H1 (cell line): ENCODE measurements at regions not wholly inside any gene's neighbourhood (a gene's known extent, or its start where the extent isn't known, plus 50 kb on each side); places are given as distances from the start of the nearest gene placed in this dataset.
A peak's percentile ranks its signal among the peaks of the same experiment; 100 is the strongest.
"Not testable (repeated sequence)": the region's sequence is repeated elsewhere in the genome, so short reads cannot be mapped to it uniquely, and the experiment has no call there.

Source experiments
- CTCF ChIA-PET: fragments of 300-600 bp; sonication (Branson Sonifier 250); formaldehyde crosslinking; loops from one replicate; lab custom pipeline; 2021; ENCODE audit not compliant: partially characterized antibody; lab: Charles Lee
- POLR2A ChIA-PET: fragments of 300-600 bp; sonication (Branson Sonifier 250); formaldehyde crosslinking; loops from one replicate; lab custom pipeline; 2021; ENCODE audit warnings: inconsistent platforms; ENCODE audit not compliant: partially characterized antibody; lab: Charles Lee
- DNase-seq, 2 experiments: peaks; one replicate each; pipeline versions ENCODE4 v3.0.0 to v3.0.0-alpha.2; 2010 to 2022; ENCODE audit warnings: low spot score in 2 of 2, low read depth in 1 of 2, mixed read lengths in 1 of 2
- FAIRE-seq: peaks from 2 replicates; lab custom pipeline; 2011; peaks lifted over from hg19 to GRCh38; lab: Jason Lieb, UNC
- H2AFZ ChIP-seq: 2 replicates; pipeline ENCODE4 v1.8.1; 2012; ENCODE audit warnings: low read length, inconsistent platforms
- H2AK5ac ChIP-seq: 2 replicates; pipeline ENCODE4 v1.6.1; 2013; ENCODE audit warnings: low read depth, low read length
- H2BK120ac ChIP-seq: replicated peaks from 2 replicates; pipeline ENCODE3; 2013; ENCODE audit warnings: low read depth, low read length, inconsistent platforms
- H2BK12ac ChIP-seq: 2 replicates; pipeline ENCODE4 v1.6.1; 2013; ENCODE audit warnings: low read depth, low read length
- H2BK15ac ChIP-seq: 2 replicates; pipeline ENCODE4 v1.6.1; 2013; ENCODE audit warnings: low read length
- H2BK20ac ChIP-seq: 2 replicates; pipeline ENCODE4 v1.6.1; 2013; ENCODE audit warnings: low read length
- H2BK5ac ChIP-seq: 2 replicates; pipeline ENCODE4 v1.6.1; 2013; ENCODE audit warnings: low read depth, low read length
- H3K14ac ChIP-seq: 2 replicates; pipeline ENCODE4 v1.6.1; 2013; ENCODE audit warnings: inconsistent platforms; ENCODE audit not compliant: insufficient read length
- H3K18ac ChIP-seq: 2 replicates; pipeline ENCODE4 v1.6.1; 2013; ENCODE audit warnings: low read length; ENCODE audit errors: extremely low read depth
- H3K23ac ChIP-seq: 2 replicates; pipeline ENCODE4 v1.6.1; 2013; ENCODE audit warnings: inconsistent platforms; ENCODE audit not compliant: insufficient read length
- H3K23me2 ChIP-seq: 2 replicates; pipeline ENCODE4 v1.6.1; 2013; ENCODE audit warnings: low read depth, low read length
- H3K27ac ChIP-seq: 2 replicates; pipeline ENCODE4 v1.6.1; 2011; ENCODE audit warnings: low read depth, low read length, inconsistent platforms
- H3K27me3 ChIP-seq, 4 experiments: replicated peaks in 1 of 4; 1 replicate in 1 of 4; 2 replicates in 3 of 4; pipeline versions ENCODE4 v1.6.1 to v1.8.1; 2011 to 2013; ENCODE audit warnings: low read length in 3 of 4, mild to moderate bottlenecking in 3 of 4, inconsistent platforms in 2 of 4, mixed read lengths in 2 of 4, moderate library complexity in 1 of 4; ENCODE audit not compliant: control insufficient read depth in 3 of 4, insufficient read depth in 3 of 4; ENCODE audit errors: extremely low read depth in 1 of 4
- H3K36me3 ChIP-seq, 4 experiments: 2 replicates each; pipeline versions ENCODE4 v1.6.1 to v1.8.1; 2011 to 2013; ENCODE audit warnings: mild to moderate bottlenecking in 4 of 4, low read length in 3 of 4, moderate library complexity in 2 of 4, control low read depth in 1 of 4, inconsistent platforms in 1 of 4; ENCODE audit not compliant: insufficient read depth in 4 of 4, control insufficient read depth in 2 of 4
- H3K4ac ChIP-seq: replicated peaks from 2 replicates; pipeline ENCODE3; 2013; ENCODE audit warnings: low read length, low read depth, mixed read lengths, inconsistent platforms; ENCODE audit not compliant: insufficient read length
- H3K4me1 ChIP-seq, 4 experiments: replicated peaks in 1 of 4; 1 replicate in 1 of 4; 2 replicates in 3 of 4; pipeline versions ENCODE4 v1.6.1 to v1.8.1; 2011 to 2013; ENCODE audit warnings: low read length in 3 of 4, inconsistent platforms in 2 of 4, mixed read lengths in 1 of 4; ENCODE audit not compliant: insufficient read depth in 4 of 4, control insufficient read depth in 3 of 4
- H3K4me2 ChIP-seq, 2 experiments: 2 replicates each; pipeline versions ENCODE4 v1.6.1 to v1.8.1; 2011 to 2013; ENCODE audit warnings: low read depth in 2 of 2, low read length in 2 of 2, control low read depth in 1 of 2, inconsistent platforms in 1 of 2, mild to moderate bottlenecking in 1 of 2; ENCODE audit not compliant: insufficient read depth in 1 of 2
- H3K4me3 ChIP-seq, 4 experiments: fragments of 200-600, 300-600 bp in 1 of 4; sonication (generic), shearing (Covaris generic), sonication (Bioruptor Twin) in 1 of 4; 2 replicates each; pipeline versions ENCODE4 v1.5.1 to v1.8.1; 2011 to 2016; ENCODE audit warnings: low read length in 4 of 4, low read depth in 3 of 4, control low read depth in 2 of 4, inconsistent platforms in 2 of 4, mild to moderate bottlenecking in 2 of 4, mixed read lengths in 1 of 4, moderate library complexity in 1 of 4; ENCODE audit not compliant: insufficient read depth in 2 of 4; ENCODE audit errors: extremely low read depth in 1 of 4
- H3K56ac ChIP-seq: replicated peaks from 2 replicates; pipeline ENCODE3; 2013; ENCODE audit warnings: low read depth, mild to moderate bottlenecking, mixed read lengths, low read length, inconsistent platforms; ENCODE audit not compliant: insufficient read length
- H3K79me1 ChIP-seq: 2 replicates; pipeline ENCODE4 v1.6.1; 2013; ENCODE audit warnings: low read depth, low read length, control low read depth
- H3K79me2 ChIP-seq, 2 experiments: 2 replicates each; pipeline versions ENCODE4 v1.6.1 to v1.8.1; 2012 to 2013; ENCODE audit warnings: low read length in 2 of 2, mild to moderate bottlenecking in 2 of 2, inconsistent platforms in 1 of 2; ENCODE audit not compliant: insufficient read depth in 2 of 2, control insufficient read depth in 1 of 2
- H3K9ac ChIP-seq, 4 experiments: replicated peaks in 1 of 4; 1 replicate in 1 of 4; 2 replicates in 3 of 4; pipeline versions ENCODE4 v1.6.1 to v1.8.1; 2011 to 2013; ENCODE audit warnings: low read depth in 3 of 4, low read length in 3 of 4, control low read depth in 2 of 4, mild to moderate bottlenecking in 2 of 4, moderate library complexity in 2 of 4, inconsistent platforms in 1 of 4; ENCODE audit errors: extremely low read depth in 1 of 4
- H3K9me3 ChIP-seq, 2 experiments: 2 replicates each; pipeline versions ENCODE4 v1.6.1 to v1.8.1; 2012 to 2013; ENCODE audit warnings: mild to moderate bottlenecking in 2 of 2, moderate library complexity in 2 of 2, control low read depth in 1 of 2, inconsistent platforms in 1 of 2, low read depth in 1 of 2, low read length in 1 of 2, mixed read lengths in 1 of 2; ENCODE audit not compliant: insufficient read depth in 2 of 2
- H4K20me1 ChIP-seq, 2 experiments: replicated peaks in 1 of 2; 2 replicates each; pipeline versions ENCODE3 to v1.8.1; 2011 to 2013; ENCODE audit warnings: inconsistent platforms in 2 of 2, low read length in 2 of 2, mild to moderate bottlenecking in 1 of 2; ENCODE audit not compliant: insufficient read depth in 2 of 2, control insufficient read depth in 1 of 2
- H4K5ac ChIP-seq: 2 replicates; pipeline ENCODE4 v1.6.1; 2013; ENCODE audit warnings: low read length, low read depth, mixed read lengths, inconsistent platforms; ENCODE audit not compliant: insufficient read length
- H4K8ac ChIP-seq: 2 replicates; pipeline ENCODE4 v1.8.0; 2013; ENCODE audit warnings: mild to moderate bottlenecking, moderate library complexity, low read length, inconsistent platforms; ENCODE audit not compliant: insufficient read depth; ENCODE audit errors: extremely low read depth
- H4K91ac ChIP-seq: replicated peaks from 2 replicates; pipeline ENCODE3; 2013; ENCODE audit warnings: low read length, mixed read lengths, inconsistent platforms; ENCODE audit not compliant: insufficient read length
- RNF2 ChIP-seq: fragments of 200-900, 300-1000 bp; sonication (generic); IDR thresholded peaks from 2 replicates; pipeline ENCODE4 v1.7.1; 2016; ENCODE audit warnings: borderline replicate concordance, low read depth, mild to moderate bottlenecking, antibody characterized with exemption, low read length; ENCODE audit not compliant: poor library complexity, severe bottlenecking; ENCODE audit errors: missing control alignments
- WGBS, 2 experiments: shearing (Covaris generic) in 1 of 2; methylation state at CpG; one replicate each; pipeline versions ENCODE4 v1.1.6 to v1.1.7; 2013 to 2015; ENCODE audit warnings: low lambda C conversion rate in 2 of 2, mixed read lengths in 2 of 2, inconsistent platforms in 1 of 2, low coverage in 1 of 2, missing lambda C conversion rate in 1 of 2; ENCODE audit not compliant: insufficient replicate concordance in 2 of 2, insufficient coverage in 1 of 2, insufficient read length in 1 of 2; ENCODE audit errors: extremely low coverage in 1 of 2, missing lambda C conversion rate in 1 of 2; 5-methylcytosine and 5-hydroxymethylcytosine counted together

GRCh38 chr12:54106252-54106651 is 52.6 kb downstream of the HOXC4 start:
- not testable (repeated sequence) for H2BK120ac ChIP-seq, H4K5ac ChIP-seq, H3K36me3 ChIP-seq, H2BK15ac ChIP-seq, H3K27ac ChIP-seq, H2AK5ac ChIP-seq, FAIRE-seq, H3K14ac ChIP-seq, H2BK12ac ChIP-seq, H3K79me1 ChIP-seq, H2BK20ac ChIP-seq, H3K4ac ChIP-seq, H3K23me2 ChIP-seq, H2BK5ac ChIP-seq, H3K9me3 ChIP-seq, H4K20me1 ChIP-seq, H3K56ac ChIP-seq, H4K91ac ChIP-seq, H3K4me3 ChIP-seq, H3K9ac ChIP-seq, H3K79me2 ChIP-seq, H4K8ac ChIP-seq, H3K4me1 ChIP-seq, H3K23ac ChIP-seq, H3K18ac ChIP-seq, H2AFZ ChIP-seq
- WGBS, 2 experiments = 4% methylated on average over 6 of the region's 29 CpGs; no CpG with 5 or more reads in 1 of the 2 experiments
- peaks cover 47 to 69% (median 56%) of the 10 kb centered on the region in 4 experiments for H3K27me3 ChIP-seq
- ChIA-PET POLR2A (interaction anchor here (0.7 kb wide), 1 partner anchor 19 kb away, joined by 3 read pairs; no protein-coding TSS in a partner anchor), CTCF (interaction anchor here (1.4 to 1.5 kb wide), 2 partner anchors 32 to 74 kb away, joined by 3 to 8 read pairs; partner anchors contain the start of gene HOXC5)
- DNase-seq = peak in 1 of 2 experiments; percentile 68
- peak overlapping the region; percentile 9 to 13; a peak in 3 of 4 replicates for H3K4me2 ChIP-seq
- TF ChIP-seq RNF2 = peak; percentile 44
- TF ChIP-seq, all 59 proteins: peak for 1; not testable (repeated sequence) for 58
